ENCODE measurements at regions not wholly inside any gene's neighbourhood (a gene's known extent, or its start where the extent isn't known, plus 50 kb on each side); places are given as distances from the start of the nearest gene placed in this dataset.

DNA sequence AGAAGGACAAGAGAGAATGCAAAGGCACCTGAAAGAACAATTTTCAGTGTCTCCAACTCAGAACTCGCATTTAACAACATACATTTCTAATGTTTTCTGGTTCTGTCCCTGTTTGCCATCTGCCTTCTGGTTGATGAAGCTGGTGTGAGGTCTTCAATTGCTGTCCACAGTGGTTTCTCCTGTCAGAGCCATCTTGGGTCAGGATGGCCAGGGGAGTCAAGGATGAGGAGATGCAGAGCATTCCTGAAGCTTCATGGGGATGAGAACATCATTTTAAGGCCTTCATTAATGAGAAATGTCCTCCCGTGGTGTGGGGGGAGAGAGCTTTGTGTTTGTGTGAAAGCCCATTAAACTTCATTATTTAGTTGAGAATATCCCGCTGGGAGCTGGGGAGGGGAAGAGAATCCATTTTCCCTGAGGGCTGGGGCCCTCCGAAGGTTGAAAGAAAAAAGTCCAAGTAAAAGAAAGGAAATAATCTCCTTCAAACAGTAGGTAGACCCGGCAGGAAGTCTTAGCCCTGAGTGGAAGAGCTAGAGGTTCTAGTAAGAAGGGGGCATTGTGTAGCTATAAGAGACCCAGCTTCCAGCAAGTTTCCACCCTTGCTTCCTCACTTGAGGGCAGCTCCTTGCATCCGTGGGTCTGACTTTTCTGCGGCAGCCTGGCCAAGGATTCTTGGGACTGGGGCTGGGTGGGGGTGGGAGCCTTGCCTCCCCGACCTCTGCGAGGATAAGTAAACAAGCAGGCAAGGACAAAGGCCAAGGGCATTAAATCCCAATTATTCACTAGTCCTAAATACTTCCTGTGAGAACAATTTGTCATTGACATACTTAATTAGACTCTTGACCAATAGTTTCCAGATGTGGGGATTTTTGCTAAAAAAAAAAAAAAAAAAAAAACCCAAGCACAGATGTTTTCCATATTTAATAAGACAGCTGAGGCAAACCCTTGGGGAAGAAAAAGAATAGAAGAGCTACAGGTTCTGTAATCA is 119.2 kb downstream of the MSX2 start:
- no peak overlapping the region for H3K4me3 ChIP-seq (ENCODE audit: low read depth, low read length)
- DNase-seq = no peak
- no peak overlapping the region for H3K27ac ChIP-seq

GRCh38 chr5:174840435-174840834 is 116.1 kb downstream of the MSX2 start:
- Histone ChIP-seq H3K4me3 (ENCODE audit: low read depth, low read length) (no peak overlapping the region), H3K27ac (no peak overlapping the region), H3K36me3 (no peaks in the 10 kb centered on the region), H3K9me3 (ENCODE audit: severe bottlenecking) (no peaks in the 10 kb centered on the region), H3K27me3 (ENCODE audit: insufficient read depth, low read depth, severe bottlenecking) (peaks cover 56% of the 10 kb centered on the region)
- TF ChIP-seq CTCF (IDR thresholded peaks at IDR 0.05; ENCODE audit: low read depth, low read length) = no peak
- no peak for DNase-seq

More for the DNA sequence above, 119.2 kb downstream of the MSX2 start:
- H3K9me3 ChIP-seq (ENCODE audit: severe bottlenecking) = no peaks in the 10 kb centered on the region
- no peaks in the 10 kb centered on the region for H3K36me3 ChIP-seq
- TF ChIP-seq CTCF (IDR thresholded peaks at IDR 0.05; ENCODE audit: low read depth, low read length) = no peak
- H3K27me3 ChIP-seq (ENCODE audit: insufficient read depth, low read depth, severe bottlenecking) = peaks cover 72% of the 10 kb centered on the region

DNA sequence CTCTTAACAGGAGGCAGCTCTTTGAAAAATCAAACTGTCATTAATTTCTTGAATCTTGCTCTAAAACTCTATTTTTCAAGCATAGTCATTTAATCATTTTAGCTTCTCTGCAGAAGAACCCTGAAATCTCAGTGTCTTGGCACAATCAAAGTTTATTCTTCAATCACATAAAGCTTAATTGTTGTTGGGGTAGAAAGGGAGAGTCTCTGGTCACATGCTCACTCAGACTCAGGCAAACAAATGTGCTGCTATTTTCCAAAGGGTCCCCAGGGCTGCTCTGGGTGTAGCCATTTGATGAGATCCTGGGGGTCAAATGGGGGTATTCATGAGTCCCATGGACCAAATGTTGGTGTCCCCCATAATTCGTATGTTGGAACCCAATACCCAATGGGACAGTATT is 114.8 kb downstream of the MSX2 start:
- no peak for DNase-seq
- Histone ChIP-seq H3K27ac (no peak overlapping the region), H3K4me3 (ENCODE audit: low read depth, low read length) (no peak overlapping the region), H3K27me3 (ENCODE audit: insufficient read depth, low read depth, severe bottlenecking) (peaks cover 46% of the 10 kb centered on the region), H3K36me3 (no peaks in the 10 kb centered on the region), H3K9me3 (ENCODE audit: severe bottlenecking) (no peaks in the 10 kb centered on the region)
- no peak for TF ChIP-seq CTCF (IDR thresholded peaks at IDR 0.05; ENCODE audit: low read depth, low read length)

DNA sequence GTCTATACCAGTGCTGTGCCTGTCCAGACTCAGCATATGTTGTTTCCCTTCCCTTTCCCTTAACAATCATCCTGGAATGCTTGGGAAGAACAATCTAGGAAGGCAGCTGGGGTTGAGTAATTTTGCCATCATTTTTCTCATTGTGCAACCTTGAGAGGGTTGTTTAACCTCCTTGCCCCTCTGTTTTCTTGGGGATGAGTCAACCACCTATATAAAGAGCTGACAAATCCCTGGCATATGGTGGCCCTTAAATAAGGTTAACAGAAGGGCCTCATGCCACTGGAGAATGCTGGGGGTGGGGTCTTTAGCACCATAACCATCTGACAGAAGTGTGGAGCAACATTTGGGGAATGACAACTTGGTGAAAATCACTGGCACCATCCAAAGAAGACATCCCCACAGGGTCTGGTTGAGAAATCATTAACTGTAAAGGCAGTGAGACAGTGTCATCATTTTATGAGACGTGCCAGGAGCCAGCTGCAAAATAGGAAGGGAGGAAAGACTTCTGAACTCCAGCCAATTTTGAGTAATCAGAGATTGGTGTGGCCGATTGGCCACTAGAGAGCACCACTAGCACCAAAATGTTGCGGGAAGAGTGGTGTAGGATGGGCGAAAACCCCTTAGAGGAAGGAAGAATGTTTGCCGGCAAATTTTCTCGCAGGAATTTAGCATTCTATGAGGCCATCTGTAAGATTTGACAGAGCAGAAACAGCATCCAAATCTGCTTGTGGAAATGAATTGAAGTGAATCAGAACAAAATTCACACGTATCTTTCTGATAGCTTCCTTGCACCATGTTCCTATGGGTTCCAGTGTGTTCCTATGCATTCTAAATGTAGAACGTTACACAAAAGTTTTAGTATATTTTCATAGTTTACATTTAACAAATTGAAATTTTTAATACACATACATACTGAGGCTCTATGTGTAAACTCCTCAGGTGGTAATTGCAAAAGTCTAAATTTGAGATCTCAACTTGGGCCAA is 113.8 kb downstream of the MSX2 start:
- H3K9me3 ChIP-seq (ENCODE audit: severe bottlenecking) = no peaks in the 10 kb centered on the region
- H3K36me3 ChIP-seq = no peaks in the 10 kb centered on the region
- DNase-seq = no peak
- H3K27me3 ChIP-seq (ENCODE audit: insufficient read depth, low read depth, severe bottlenecking) = peaks cover 43% of the 10 kb centered on the region
- no peak overlapping the region for H3K4me3 ChIP-seq (ENCODE audit: low read depth, low read length)
- TF ChIP-seq CTCF (IDR thresholded peaks at IDR 0.05; ENCODE audit: low read depth, low read length) = 0 out of 2 replicates have a peak, but pooled peaks have one; percentile 2
- H3K27ac ChIP-seq = no peak overlapping the region

- H3K4me3 ChIP-seq (ENCODE audit: low read depth, low read length) = no peak overlapping the region
- TF ChIP-seq CTCF (IDR thresholded peaks at IDR 0.05; ENCODE audit: low read depth, low read length) = no peak
- H3K27me3 ChIP-seq (ENCODE audit: insufficient read depth, low read depth, severe bottlenecking) = peaks cover 44% of the 10 kb centered on the region
- H3K9me3 ChIP-seq (ENCODE audit: severe bottlenecking) = no peaks in the 10 kb centered on the region
- H3K27ac ChIP-seq = no peak overlapping the region
- H3K36me3 ChIP-seq = no peaks in the 10 kb centered on the region
- DNase-seq = no peak
These were observed 109.7 kb downstream of the MSX2 start for GRCh38 chr5:174834081-174834480.
